H1 (cell line): ENCODE measurements at regions not wholly inside any gene's neighbourhood (a gene's known extent, or its start where the extent isn't known, plus 50 kb on each side); places are given as distances from the start of the nearest gene placed in this dataset.

Experiments
- CTCF ChIA-PET: fragments of 300-600 bp; sonication (Branson Sonifier 250); formaldehyde crosslinking; loops from one replicate; lab custom pipeline; 2021; ENCODE audit not compliant: partially characterized antibody; lab: Charles Lee
- POLR2A ChIA-PET: fragments of 300-600 bp; sonication (Branson Sonifier 250); formaldehyde crosslinking; loops from one replicate; lab custom pipeline; 2021; ENCODE audit warnings: inconsistent platforms; ENCODE audit not compliant: partially characterized antibody; lab: Charles Lee
- DNase-seq, 2 experiments: peaks; one replicate each; pipeline versions ENCODE4 v3.0.0 to v3.0.0-alpha.2; 2010 to 2022; ENCODE audit warnings: low spot score in 2 of 2, low read depth in 1 of 2, mixed read lengths in 1 of 2
- FAIRE-seq: peaks from 2 replicates; lab custom pipeline; 2011; peaks lifted over from hg19 to GRCh38; lab: Jason Lieb, UNC
- H2AFZ ChIP-seq: 2 replicates; pipeline ENCODE4 v1.8.1; 2012; ENCODE audit warnings: low read length, inconsistent platforms
- H2AK5ac ChIP-seq: 2 replicates; pipeline ENCODE4 v1.6.1; 2013; ENCODE audit warnings: low read depth, low read length
- H2BK120ac ChIP-seq: replicated peaks from 2 replicates; pipeline ENCODE3; 2013; ENCODE audit warnings: low read depth, low read length, inconsistent platforms
- H2BK12ac ChIP-seq: 2 replicates; pipeline ENCODE4 v1.6.1; 2013; ENCODE audit warnings: low read depth, low read length
- H2BK15ac ChIP-seq: 2 replicates; pipeline ENCODE4 v1.6.1; 2013; ENCODE audit warnings: low read length
- H2BK20ac ChIP-seq: 2 replicates; pipeline ENCODE4 v1.6.1; 2013; ENCODE audit warnings: low read length
- H2BK5ac ChIP-seq: 2 replicates; pipeline ENCODE4 v1.6.1; 2013; ENCODE audit warnings: low read depth, low read length
- H3K14ac ChIP-seq: 2 replicates; pipeline ENCODE4 v1.6.1; 2013; ENCODE audit warnings: inconsistent platforms; ENCODE audit not compliant: insufficient read length
- H3K18ac ChIP-seq: 2 replicates; pipeline ENCODE4 v1.6.1; 2013; ENCODE audit warnings: low read length; ENCODE audit errors: extremely low read depth
- H3K23ac ChIP-seq: 2 replicates; pipeline ENCODE4 v1.6.1; 2013; ENCODE audit warnings: inconsistent platforms; ENCODE audit not compliant: insufficient read length
- H3K23me2 ChIP-seq: 2 replicates; pipeline ENCODE4 v1.6.1; 2013; ENCODE audit warnings: low read depth, low read length
- H3K27ac ChIP-seq: 2 replicates; pipeline ENCODE4 v1.6.1; 2011; ENCODE audit warnings: low read depth, low read length, inconsistent platforms
- H3K27me3 ChIP-seq, 4 experiments: replicated peaks in 1 of 4; 1 replicate in 1 of 4; 2 replicates in 3 of 4; pipeline versions ENCODE4 v1.6.1 to v1.8.1; 2011 to 2013; ENCODE audit warnings: low read length in 3 of 4, mild to moderate bottlenecking in 3 of 4, inconsistent platforms in 2 of 4, mixed read lengths in 2 of 4, moderate library complexity in 1 of 4; ENCODE audit not compliant: control insufficient read depth in 3 of 4, insufficient read depth in 3 of 4; ENCODE audit errors: extremely low read depth in 1 of 4
- H3K36me3 ChIP-seq, 4 experiments: 2 replicates each; pipeline versions ENCODE4 v1.6.1 to v1.8.1; 2011 to 2013; ENCODE audit warnings: mild to moderate bottlenecking in 4 of 4, low read length in 3 of 4, moderate library complexity in 2 of 4, control low read depth in 1 of 4, inconsistent platforms in 1 of 4; ENCODE audit not compliant: insufficient read depth in 4 of 4, control insufficient read depth in 2 of 4
- H3K4ac ChIP-seq: replicated peaks from 2 replicates; pipeline ENCODE3; 2013; ENCODE audit warnings: low read length, low read depth, mixed read lengths, inconsistent platforms; ENCODE audit not compliant: insufficient read length
- H3K4me1 ChIP-seq, 4 experiments: replicated peaks in 1 of 4; 1 replicate in 1 of 4; 2 replicates in 3 of 4; pipeline versions ENCODE4 v1.6.1 to v1.8.1; 2011 to 2013; ENCODE audit warnings: low read length in 3 of 4, inconsistent platforms in 2 of 4, mixed read lengths in 1 of 4; ENCODE audit not compliant: insufficient read depth in 4 of 4, control insufficient read depth in 3 of 4
- H3K4me2 ChIP-seq, 2 experiments: 2 replicates each; pipeline versions ENCODE4 v1.6.1 to v1.8.1; 2011 to 2013; ENCODE audit warnings: low read depth in 2 of 2, low read length in 2 of 2, control low read depth in 1 of 2, inconsistent platforms in 1 of 2, mild to moderate bottlenecking in 1 of 2; ENCODE audit not compliant: insufficient read depth in 1 of 2
- H3K4me3 ChIP-seq, 4 experiments: fragments of 200-600, 300-600 bp in 1 of 4; sonication (generic), shearing (Covaris generic), sonication (Bioruptor Twin) in 1 of 4; 2 replicates each; pipeline versions ENCODE4 v1.5.1 to v1.8.1; 2011 to 2016; ENCODE audit warnings: low read length in 4 of 4, low read depth in 3 of 4, control low read depth in 2 of 4, inconsistent platforms in 2 of 4, mild to moderate bottlenecking in 2 of 4, mixed read lengths in 1 of 4, moderate library complexity in 1 of 4; ENCODE audit not compliant: insufficient read depth in 2 of 4; ENCODE audit errors: extremely low read depth in 1 of 4
- H3K56ac ChIP-seq: replicated peaks from 2 replicates; pipeline ENCODE3; 2013; ENCODE audit warnings: low read depth, mild to moderate bottlenecking, mixed read lengths, low read length, inconsistent platforms; ENCODE audit not compliant: insufficient read length
- H3K79me1 ChIP-seq: 2 replicates; pipeline ENCODE4 v1.6.1; 2013; ENCODE audit warnings: low read depth, low read length, control low read depth
- H3K79me2 ChIP-seq, 2 experiments: 2 replicates each; pipeline versions ENCODE4 v1.6.1 to v1.8.1; 2012 to 2013; ENCODE audit warnings: low read length in 2 of 2, mild to moderate bottlenecking in 2 of 2, inconsistent platforms in 1 of 2; ENCODE audit not compliant: insufficient read depth in 2 of 2, control insufficient read depth in 1 of 2
- H3K9ac ChIP-seq, 4 experiments: replicated peaks in 1 of 4; 1 replicate in 1 of 4; 2 replicates in 3 of 4; pipeline versions ENCODE4 v1.6.1 to v1.8.1; 2011 to 2013; ENCODE audit warnings: low read depth in 3 of 4, low read length in 3 of 4, control low read depth in 2 of 4, mild to moderate bottlenecking in 2 of 4, moderate library complexity in 2 of 4, inconsistent platforms in 1 of 4; ENCODE audit errors: extremely low read depth in 1 of 4
- H3K9me3 ChIP-seq, 2 experiments: 2 replicates each; pipeline versions ENCODE4 v1.6.1 to v1.8.1; 2012 to 2013; ENCODE audit warnings: mild to moderate bottlenecking in 2 of 2, moderate library complexity in 2 of 2, control low read depth in 1 of 2, inconsistent platforms in 1 of 2, low read depth in 1 of 2, low read length in 1 of 2, mixed read lengths in 1 of 2; ENCODE audit not compliant: insufficient read depth in 2 of 2
- H4K20me1 ChIP-seq, 2 experiments: replicated peaks in 1 of 2; 2 replicates each; pipeline versions ENCODE3 to v1.8.1; 2011 to 2013; ENCODE audit warnings: inconsistent platforms in 2 of 2, low read length in 2 of 2, mild to moderate bottlenecking in 1 of 2; ENCODE audit not compliant: insufficient read depth in 2 of 2, control insufficient read depth in 1 of 2
- H4K5ac ChIP-seq: 2 replicates; pipeline ENCODE4 v1.6.1; 2013; ENCODE audit warnings: low read length, low read depth, mixed read lengths, inconsistent platforms; ENCODE audit not compliant: insufficient read length
- H4K8ac ChIP-seq: 2 replicates; pipeline ENCODE4 v1.8.0; 2013; ENCODE audit warnings: mild to moderate bottlenecking, moderate library complexity, low read length, inconsistent platforms; ENCODE audit not compliant: insufficient read depth; ENCODE audit errors: extremely low read depth
- H4K91ac ChIP-seq: replicated peaks from 2 replicates; pipeline ENCODE3; 2013; ENCODE audit warnings: low read length, mixed read lengths, inconsistent platforms; ENCODE audit not compliant: insufficient read length
- CTBP2 ChIP-seq: IDR thresholded peaks from 2 replicates; pipeline ENCODE4 v1.7.0; 2011; ENCODE audit warnings: borderline replicate concordance, mild to moderate bottlenecking, moderate library complexity, mixed read lengths, low read length; ENCODE audit not compliant: insufficient read depth, insufficient read length
- JUN ChIP-seq: IDR thresholded peaks from 2 replicates; pipeline ENCODE4 v1.6.1; 2011; ENCODE audit warnings: low read depth, mild to moderate bottlenecking, improper control_type of control experiment, low read length
- NANOG ChIP-seq: IDR thresholded peaks from 2 replicates; pipeline ENCODE4 v1.6.1; 2011; ENCODE audit warnings: low read length, low read depth, mild to moderate bottlenecking, inconsistent platforms; ENCODE audit not compliant: insufficient read depth, poor library complexity, severe bottlenecking
- PHF8 ChIP-seq: fragments of 200-600 bp; sonication (generic); conservative IDR thresholded peaks from 2 replicates; pipeline ENCODE4 v1.7.1; 2012; ENCODE audit warnings: low read depth, mild to moderate bottlenecking, inconsistent platforms, low read length, moderate library complexity
- POU5F1 ChIP-seq: IDR thresholded peaks from 2 replicates; pipeline ENCODE4 v1.6.1; 2011; ENCODE audit warnings: low read depth, mild to moderate bottlenecking, low read length, moderate library complexity
- RAD21 ChIP-seq, 2 experiments: IDR thresholded peaks in 1 of 2; conservative IDR thresholded peaks in 1 of 2; 2 replicates each; pipeline ENCODE4 v1.6.1; 2011; ENCODE audit warnings: low read depth in 2 of 2, low read length in 2 of 2, improper control_type of control experiment in 1 of 2, inconsistent platforms in 1 of 2, mild to moderate bottlenecking in 1 of 2, moderate library complexity in 1 of 2
- RXRA ChIP-seq: IDR thresholded peaks from 2 replicates; pipeline ENCODE4 v1.6.1; 2011; ENCODE audit warnings: low read depth, mild to moderate bottlenecking, low read length, moderate library complexity; ENCODE audit not compliant: insufficient read depth
- SP2 ChIP-seq: IDR thresholded peaks from 2 replicates; pipeline ENCODE4 v1.6.1; 2012; ENCODE audit warnings: mild to moderate bottlenecking, low read length, inconsistent platforms
- TEAD4 ChIP-seq: IDR thresholded peaks from 2 replicates; pipeline ENCODE4 v1.6.1; 2012; ENCODE audit warnings: low read depth, low read length, inconsistent platforms, mixed read lengths
- WGBS, 2 experiments: shearing (Covaris generic) in 1 of 2; methylation state at CpG; one replicate each; pipeline versions ENCODE4 v1.1.6 to v1.1.7; 2013 to 2015; ENCODE audit warnings: low lambda C conversion rate in 2 of 2, mixed read lengths in 2 of 2, inconsistent platforms in 1 of 2, low coverage in 1 of 2, missing lambda C conversion rate in 1 of 2; ENCODE audit not compliant: insufficient replicate concordance in 2 of 2, insufficient coverage in 1 of 2, insufficient read length in 1 of 2; ENCODE audit errors: extremely low coverage in 1 of 2, missing lambda C conversion rate in 1 of 2; 5-methylcytosine and 5-hydroxymethylcytosine counted together
- TF ChIP-seq, protein P1 (sequence below): IDR thresholded peaks from 2 replicates; pipeline ENCODE4 v1.6.1; 2011; ENCODE audit warnings: low read depth, mild to moderate bottlenecking, low read length; ENCODE audit not compliant: insufficient read depth
- TF ChIP-seq, protein P2 (sequence below), 3 experiments: IDR thresholded peaks; 1 replicate in 2 of 3; 2 replicates in 1 of 3; pipeline versions ENCODE4 v1.5.1 to v1.6.1; 2011; ENCODE audit warnings: low read length in 3 of 3, mild to moderate bottlenecking in 3 of 3, inconsistent platforms in 2 of 3, low read depth in 1 of 3, moderate library complexity in 1 of 3; ENCODE audit not compliant: insufficient read depth in 1 of 3; ENCODE audit errors: control extremely low read depth in 1 of 3

DNA sequence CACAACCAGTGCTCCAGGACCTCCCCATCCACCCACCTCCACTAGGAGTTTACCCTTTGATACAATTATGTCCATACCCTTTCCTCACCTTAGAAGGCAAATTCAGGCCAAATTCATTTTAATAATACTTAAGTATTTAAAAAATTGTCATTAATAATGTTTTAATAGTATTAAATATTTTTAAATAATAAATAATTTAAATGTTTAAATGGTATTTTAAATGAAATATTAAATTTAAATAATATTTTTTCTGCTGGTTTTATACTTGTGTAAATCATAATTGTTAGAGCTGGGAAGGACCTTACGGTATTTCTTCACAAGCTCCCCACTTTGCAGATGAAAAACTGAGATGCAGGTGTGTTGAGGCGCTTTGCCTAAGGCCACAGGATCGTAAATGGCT is 67.8 kb downstream of the NRN1 start:
- no peak overlapping the region for H2AFZ ChIP-seq
- H3K9me3 ChIP-seq = peaks cover 2 to 7% of the 10 kb centered on the region in 2 experiments; a peak in 1 of 4 replicates
- H2BK5ac ChIP-seq = no peak overlapping the region
- no peaks in the 10 kb centered on the region for H3K79me2 ChIP-seq
- TF ChIP-seq CTBP2 = no peak
- TF ChIP-seq, protein P1, sequence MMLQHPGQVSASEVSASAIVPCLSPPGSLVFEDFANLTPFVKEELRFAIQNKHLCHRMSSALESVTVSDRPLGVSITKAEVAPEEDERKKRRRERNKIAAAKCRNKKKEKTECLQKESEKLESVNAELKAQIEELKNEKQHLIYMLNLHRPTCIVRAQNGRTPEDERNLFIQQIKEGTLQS = no peak
- no peak for TF ChIP-seq POU5F1
- TF ChIP-seq PHF8 = no peak
- TF ChIP-seq TEAD4 = no peak
- no peak for TF ChIP-seq SP2
- TF ChIP-seq NANOG = no peak
- no peak for TF ChIP-seq JUN
- TF ChIP-seq RXRA = no peak
- TF ChIP-seq RAD21 (IDR thresholded peaks at IDR 0.05 in 1 of 2, conservative IDR thresholded peaks at IDR 0.05 in 1 of 2; ENCODE audit: low read depth in 2 of 2, low read length in 2 of 2) = no peak
- TF ChIP-seq, protein P2, sequence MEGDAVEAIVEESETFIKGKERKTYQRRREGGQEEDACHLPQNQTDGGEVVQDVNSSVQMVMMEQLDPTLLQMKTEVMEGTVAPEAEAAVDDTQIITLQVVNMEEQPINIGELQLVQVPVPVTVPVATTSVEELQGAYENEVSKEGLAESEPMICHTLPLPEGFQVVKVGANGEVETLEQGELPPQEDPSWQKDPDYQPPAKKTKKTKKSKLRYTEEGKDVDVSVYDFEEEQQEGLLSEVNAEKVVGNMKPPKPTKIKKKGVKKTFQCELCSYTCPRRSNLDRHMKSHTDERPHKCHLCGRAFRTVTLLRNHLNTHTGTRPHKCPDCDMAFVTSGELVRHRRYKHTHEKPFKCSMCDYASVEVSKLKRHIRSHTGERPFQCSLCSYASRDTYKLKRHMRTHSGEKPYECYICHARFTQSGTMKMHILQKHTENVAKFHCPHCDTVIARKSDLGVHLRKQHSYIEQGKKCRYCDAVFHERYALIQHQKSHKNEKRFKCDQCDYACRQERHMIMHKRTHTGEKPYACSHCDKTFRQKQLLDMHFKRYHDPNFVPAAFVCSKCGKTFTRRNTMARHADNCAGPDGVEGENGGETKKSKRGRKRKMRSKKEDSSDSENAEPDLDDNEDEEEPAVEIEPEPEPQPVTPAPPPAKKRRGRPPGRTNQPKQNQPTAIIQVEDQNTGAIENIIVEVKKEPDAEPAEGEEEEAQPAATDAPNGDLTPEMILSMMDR (IDR thresholded peaks at IDR 0.05; ENCODE audit: control extremely low read depth in 1 of 3, insufficient read depth in 1 of 3, low read depth in 1 of 3, low read length in 3 of 3) = no peak
- TF ChIP-seq, all 59 proteins: peak for 0
- no peaks in the 10 kb centered on the region for H3K36me3 ChIP-seq
- H2BK12ac ChIP-seq = no peak overlapping the region
- no peaks in the 10 kb centered on the region for H3K23me2 ChIP-seq
- no peak overlapping the region for H3K14ac ChIP-seq
- WGBS, 2 experiments = 92% methylated on average over 3 of the region's 3 CpGs; no CpG with 5 or more reads in 1 of the 2 experiments
- ChIA-PET CTCF (interaction anchor here (0.5 to 2.9 kb wide), 4 partner anchors 10 to 268 kb away, joined by 3 to 12 read pairs (median 5); no protein-coding TSS in a partner anchor), POLR2A (no interaction called here)
- no peak overlapping the region for H3K9ac ChIP-seq
- H3K23ac ChIP-seq = no peak overlapping the region
- H4K91ac ChIP-seq = no peak overlapping the region
- H3K4me3 ChIP-seq = no peak overlapping the region
- no peak overlapping the region for H3K27ac ChIP-seq
- FAIRE-seq (no peak), DNase-seq (no peak)
- H2BK20ac ChIP-seq = no peak overlapping the region
- H2BK15ac ChIP-seq = no peak overlapping the region
- no peaks in the 10 kb centered on the region for H3K27me3 ChIP-seq
- H4K5ac ChIP-seq = no peak overlapping the region
- H3K4me1 ChIP-seq = no peaks in the 10 kb centered on the region
- H4K8ac ChIP-seq = no peak overlapping the region
- no peaks in the 10 kb centered on the region for H4K20me1 ChIP-seq
- no peaks in the 10 kb centered on the region for H3K79me1 ChIP-seq
- H2BK120ac ChIP-seq = no peak overlapping the region
- no peak overlapping the region for H3K4me2 ChIP-seq
- no peak overlapping the region for H2AK5ac ChIP-seq
- H3K4ac ChIP-seq = no peak overlapping the region
- no peak overlapping the region for H3K18ac ChIP-seq
- H3K56ac ChIP-seq = no peak overlapping the region
